NCI-H460 (cell line): ENCODE measurements at regions not wholly inside any gene's neighbourhood (a gene's known extent, or its start where the extent isn't known, plus 50 kb on each side); places are given as distances from the start of the nearest gene placed in this dataset.

Experiments
- DNase-seq: peaks from one replicate; pipeline ENCODE4 v3.0.0-alpha.2; 2016; ENCODE audit warnings: low read depth; ENCODE audit errors: extremely low read depth

GRCh38 chr5:148912714-148913398 lies 86.4 kb downstream of the ADRB2 start:
- DNase-seq, result peak; percentile 49

DNA sequence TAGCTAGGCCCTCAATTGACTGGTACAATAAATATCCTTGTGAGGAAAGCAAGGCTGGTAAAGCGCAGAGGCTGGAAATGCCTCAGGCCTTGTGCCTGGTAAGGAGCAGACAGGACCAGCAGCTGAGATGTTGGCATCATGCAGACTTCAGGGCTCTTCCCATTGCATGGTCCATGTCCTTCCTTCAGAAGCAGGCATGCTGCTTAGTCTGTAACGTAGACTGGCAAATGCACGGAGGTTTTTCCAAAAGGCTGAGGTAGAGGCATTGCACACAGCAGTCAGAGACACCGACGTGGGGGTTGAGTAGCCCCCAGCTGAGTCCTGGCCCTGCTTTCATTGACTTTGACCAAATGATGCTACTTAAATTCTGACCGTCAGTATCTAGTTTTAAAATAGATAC lies 87.1 kb downstream of the ADRB2 start:
- DNase-seq, result no peak

DNA sequence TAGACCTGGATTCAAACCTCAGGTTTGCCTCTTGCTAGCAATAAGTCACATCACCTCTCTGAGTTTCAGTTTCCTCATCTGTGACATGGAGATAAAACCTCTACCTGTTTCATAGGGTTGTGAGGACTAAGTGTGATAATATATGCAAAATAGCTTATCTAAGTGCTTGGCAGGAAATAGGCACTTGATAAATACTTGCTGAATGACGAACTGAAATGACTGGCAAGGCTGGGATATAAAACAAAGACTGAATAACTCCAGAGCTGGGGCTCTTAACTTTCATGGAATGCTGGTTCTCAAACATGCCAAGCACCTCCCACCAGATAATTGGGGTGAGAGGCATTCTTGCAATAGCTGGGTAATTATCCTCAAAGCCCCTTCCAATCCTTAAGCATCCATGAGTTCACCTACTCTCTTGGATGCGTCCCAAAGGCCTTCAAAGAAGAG lies 87.6 kb downstream of the ADRB2 start:
- no peak for DNase-seq

GRCh38 chr5:148915224-148915817 lies 88.9 kb downstream of the ADRB2 start:
- DNase-seq, result no peak

GRCh38 chr5:148920646-148921288 lies 94.4 kb downstream of the ADRB2 start:
- no peak for DNase-seq

- no peak for DNase-seq
These were observed 94.9 kb downstream of the ADRB2 start for GRCh38 chr5:148921350-148921749.

DNA sequence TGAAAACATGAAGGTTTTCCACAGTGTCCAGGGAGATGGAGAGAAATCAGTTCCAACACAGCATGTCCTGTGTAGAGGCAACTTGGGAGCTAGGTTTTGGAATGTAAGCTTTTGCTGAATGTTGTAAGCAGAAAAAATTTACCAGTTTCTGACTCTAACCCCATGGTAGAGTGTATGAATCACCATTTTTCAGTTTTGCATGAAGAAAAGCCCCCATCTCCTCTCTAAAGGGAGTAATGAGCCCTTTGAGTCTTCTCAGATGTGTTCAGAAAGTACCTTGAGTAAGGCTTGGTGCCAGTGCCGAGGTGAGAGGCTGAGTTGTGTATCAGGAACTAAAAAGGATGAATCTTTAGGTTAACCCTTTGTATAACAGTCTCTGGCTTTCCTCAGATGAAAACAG lies 96.2 kb downstream of the ADRB2 start:
- no peak for DNase-seq

DNA sequence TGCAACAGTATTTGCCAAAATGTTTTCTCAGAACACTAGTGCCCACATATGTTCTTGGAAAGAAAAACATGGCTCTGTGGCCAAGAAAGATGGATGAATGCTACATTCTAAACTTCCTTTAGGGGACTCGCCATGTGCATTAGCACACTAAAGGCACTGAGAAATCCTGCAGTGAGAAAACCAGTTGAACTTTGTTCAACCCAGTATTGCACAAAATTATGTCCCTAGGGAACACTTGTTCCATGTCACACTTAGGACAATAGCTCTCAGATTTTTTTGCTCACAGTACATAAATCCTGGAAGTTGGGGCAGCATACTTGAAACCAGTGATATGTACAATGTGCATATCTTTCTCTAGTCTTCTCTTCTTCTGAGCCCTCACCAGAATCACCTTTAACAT lies 96.6 kb downstream of the ADRB2 start:
- no peak for DNase-seq

- no peak for DNase-seq
These were observed 98.4 kb downstream of the ADRB2 start for GRCh38 chr5:148924817-148925216.

GRCh38 chr5:148926207-148926606 lies 99.8 kb downstream of the ADRB2 start:
- no peak for DNase-seq

GRCh38 chr5:148927307-148927946 lies 101.0 kb downstream of the ADRB2 start:
- DNase-seq, result no peak

DNA sequence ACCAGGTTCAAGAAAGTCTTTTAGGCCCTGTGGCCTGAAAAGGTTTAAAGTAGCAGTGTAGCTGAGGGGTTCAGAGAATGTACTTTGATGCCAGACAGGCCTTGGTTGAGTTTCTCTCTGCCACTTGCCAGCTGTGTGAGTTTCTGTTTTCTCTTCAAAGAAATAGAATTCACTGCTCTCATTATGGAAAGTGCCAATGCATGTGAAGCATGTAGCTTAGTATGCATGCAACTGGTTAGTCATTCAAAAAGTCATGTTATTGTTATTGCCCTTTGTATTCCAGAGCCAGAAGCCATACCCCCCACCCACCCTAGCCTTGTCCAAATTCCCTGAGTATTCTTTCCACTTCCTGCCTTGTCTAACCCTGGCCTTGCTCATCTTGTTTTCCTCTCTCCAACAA lies 101.7 kb downstream of the ADRB2 start:
- DNase-seq, result no peak

- DNase-seq, result no peak
These were observed 105.1 kb downstream of the ADRB2 start for GRCh38 chr5:148931453-148932057.

- DNase-seq, result no peak
These were observed 106.0 kb downstream of the ADRB2 start for GRCh38 chr5:148932355-148932935.

DNA sequence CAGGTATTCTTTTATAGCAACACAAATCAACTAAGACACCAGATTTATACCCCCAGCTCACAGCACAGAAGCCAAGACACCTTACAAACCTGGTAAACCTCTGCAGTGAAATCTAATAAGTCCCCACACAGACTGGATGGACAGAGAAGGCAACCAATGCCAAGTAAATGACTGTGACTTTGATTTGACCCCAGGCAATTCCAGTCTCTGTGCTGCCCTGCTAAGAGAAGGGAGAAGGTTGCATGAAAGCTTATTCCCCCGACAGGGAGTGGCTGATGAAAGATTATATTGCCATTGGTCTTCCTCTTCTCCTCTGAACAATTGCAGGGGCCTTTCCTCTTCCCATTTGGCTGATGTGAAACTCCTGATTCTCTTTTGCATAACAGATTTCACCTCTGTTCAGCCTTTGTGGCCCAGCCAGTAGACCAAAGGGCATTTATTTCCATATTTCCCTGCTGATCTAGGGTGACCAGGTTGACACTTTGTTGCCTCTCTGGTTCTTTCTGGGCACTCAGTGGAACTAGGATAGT lies 107.6 kb downstream of the ADRB2 start:
- no peak for DNase-seq

GRCh38 chr5:148934895-148935400 lies 108.5 kb downstream of the ADRB2 start:
- DNase-seq, result no peak

DNA sequence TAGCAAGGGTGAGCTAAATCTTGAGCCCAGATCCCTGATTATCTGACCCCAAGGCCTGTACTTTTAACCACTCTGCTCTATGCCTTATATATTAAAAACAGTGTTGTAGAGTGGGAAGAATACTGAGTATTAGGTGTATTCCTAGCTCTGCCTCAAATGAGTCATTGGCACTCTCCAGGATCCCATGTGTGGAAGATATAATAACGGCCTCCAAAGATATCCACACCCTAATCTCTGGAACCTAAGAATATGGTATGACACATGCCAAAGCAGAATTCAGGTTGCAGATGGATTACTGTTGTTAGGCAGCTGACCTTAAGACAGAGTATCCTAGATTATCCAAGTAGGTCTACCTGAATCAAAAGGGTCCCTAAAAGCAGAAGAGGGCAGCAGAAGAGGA lies 110.8 kb downstream of the ADRB2 start:
- no peak for DNase-seq

- no peak for DNase-seq
These were observed 111.6 kb downstream of the ADRB2 start for GRCh38 chr5:148937830-148938521.

DNA sequence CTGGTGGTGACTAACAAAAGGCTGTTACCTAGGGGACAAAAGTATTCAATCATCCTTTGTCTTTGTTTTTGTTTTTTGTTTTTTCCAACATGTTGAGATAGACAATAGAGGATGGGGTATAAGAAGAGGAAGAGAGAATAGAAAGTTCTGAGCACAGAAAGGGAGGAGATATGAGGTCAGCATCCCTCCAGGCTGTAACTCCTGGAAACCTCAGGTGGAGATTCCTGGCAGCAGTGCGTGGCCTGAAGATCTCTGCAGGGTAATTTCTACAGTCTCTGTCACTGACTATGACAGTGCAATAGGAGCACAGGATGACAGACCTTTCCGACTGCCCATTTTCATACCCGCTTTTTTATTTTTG lies 112.1 kb downstream of the ADRB2 start:
- DNase-seq, result no peak

- DNase-seq, result no peak
These were observed 113.3 kb downstream of the ADRB2 start for GRCh38 chr5:148939676-148940075.
